Mammary epithelial cell (primary cell): ENCODE measurements at regions not wholly inside any gene's neighbourhood (a gene's known extent, or its start where the extent isn't known, plus 50 kb on each side); places are given as distances from the start of the nearest gene placed in this dataset.

Experiments used
- EZH2 ChIP-seq: IDR thresholded peaks from 2 replicates; pipeline ENCODE4 v1.6.1; 2012; ENCODE audit warnings: low read length, inconsistent platforms, borderline replicate concordance
- TF ChIP-seq, protein P1 (sequence below), 2 donors: IDR thresholded peaks in 1 of 2; conservative IDR thresholded peaks in 1 of 2; 2 replicates each; pipeline ENCODE4 v1.5.1; 2011 to 2012; ENCODE audit warnings: inconsistent platforms in 2 of 2, low read length in 2 of 2, mild to moderate bottlenecking in 2 of 2, control low read depth in 1 of 2, low read depth in 1 of 2; ENCODE audit not compliant: insufficient read depth in 1 of 2; ENCODE audit errors: extremely low read depth in 1 of 2

DNA sequence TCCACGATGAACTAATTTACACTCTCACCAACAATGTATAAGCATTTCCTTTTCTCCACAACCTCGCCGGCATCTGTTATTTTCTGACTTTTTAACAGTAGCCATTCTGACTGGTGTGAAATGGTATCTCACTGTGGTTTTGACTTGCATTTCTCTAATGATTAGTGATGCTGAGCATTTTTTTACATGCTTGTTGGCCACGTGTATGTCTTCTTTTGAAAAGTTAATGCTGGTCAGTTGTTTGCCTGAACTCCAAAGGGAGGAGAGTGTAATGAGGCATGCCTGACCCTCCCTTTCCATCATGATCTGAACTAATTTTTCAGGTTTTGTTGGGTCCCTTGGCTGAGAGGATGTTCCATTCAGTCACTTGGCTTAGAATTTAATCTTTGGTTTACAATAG, 50.7 kb upstream of the SVIL start:
- TF ChIP-seq, protein P1, sequence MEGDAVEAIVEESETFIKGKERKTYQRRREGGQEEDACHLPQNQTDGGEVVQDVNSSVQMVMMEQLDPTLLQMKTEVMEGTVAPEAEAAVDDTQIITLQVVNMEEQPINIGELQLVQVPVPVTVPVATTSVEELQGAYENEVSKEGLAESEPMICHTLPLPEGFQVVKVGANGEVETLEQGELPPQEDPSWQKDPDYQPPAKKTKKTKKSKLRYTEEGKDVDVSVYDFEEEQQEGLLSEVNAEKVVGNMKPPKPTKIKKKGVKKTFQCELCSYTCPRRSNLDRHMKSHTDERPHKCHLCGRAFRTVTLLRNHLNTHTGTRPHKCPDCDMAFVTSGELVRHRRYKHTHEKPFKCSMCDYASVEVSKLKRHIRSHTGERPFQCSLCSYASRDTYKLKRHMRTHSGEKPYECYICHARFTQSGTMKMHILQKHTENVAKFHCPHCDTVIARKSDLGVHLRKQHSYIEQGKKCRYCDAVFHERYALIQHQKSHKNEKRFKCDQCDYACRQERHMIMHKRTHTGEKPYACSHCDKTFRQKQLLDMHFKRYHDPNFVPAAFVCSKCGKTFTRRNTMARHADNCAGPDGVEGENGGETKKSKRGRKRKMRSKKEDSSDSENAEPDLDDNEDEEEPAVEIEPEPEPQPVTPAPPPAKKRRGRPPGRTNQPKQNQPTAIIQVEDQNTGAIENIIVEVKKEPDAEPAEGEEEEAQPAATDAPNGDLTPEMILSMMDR (conservative IDR thresholded peaks at IDR 0.05 in 1 of 2, IDR thresholded peaks at IDR 0.05 in 1 of 2; ENCODE audit: extremely low read depth in 1 of 2, insufficient read depth in 1 of 2, low read depth in 1 of 2, low read length in 2 of 2) = no peak
- TF ChIP-seq EZH2 = no peak
